K562 (cell line): ENCODE measurements at regions not wholly inside any gene's neighbourhood (a gene's known extent, or its start where the extent isn't known, plus 50 kb on each side); places are given as distances from the start of the nearest gene placed in this dataset.

Experiments
- ATAC-seq: fragments of 200-7000 bp; cut with Tn5 transposase; 3 replicates; pipeline ENCODE4 v1.9.1; 2020; ENCODE audit warnings: moderate library complexity
- BruUV-seq: library from RNA; stranded (reverse); fragments of 400-500 nt; replicated peaks from 2 replicates; lab custom pipeline; 2021; lab: Mats Ljungman, UMichigan
- CTCF ChIA-PET: fragments of 300-600 bp; formaldehyde crosslinking; extraction: SDS; loops from one replicate; lab custom pipeline; 2021; ENCODE audit warnings: low intra/inter-chr PET ratio; lab: Yijun Ruan, JAX
- POLR2A ChIA-PET: fragments of 300-600, 350-650 bp; sonication (Branson Sonifier 250); formaldehyde crosslinking; extraction: SDS; loops from one replicate; lab custom pipeline; 2021; ENCODE audit warnings: antibody characterized with exemption, inconsistent platforms; lab: Yijun Ruan, JAX
- DNase-seq, 4 experiments: peaks; one replicate each; pipeline versions ENCODE4 v3.0.0 to v3.0.0-alpha.2; 2011 to 2018; ENCODE audit warnings: low spot score in 3 of 4, mixed read lengths in 3 of 4; ENCODE audit errors: extremely low read depth in 1 of 4
- FAIRE-seq: peaks from 2 replicates; lab custom pipeline; 2011; peaks lifted over from hg19 to GRCh38; lab: Jason Lieb, UNC
- H2AFZ ChIP-seq: 2 replicates; pipeline ENCODE4 v1.6.0; 2011; ENCODE audit warnings: low read depth, low read length, control low read depth, inconsistent platforms
- H3K27ac ChIP-seq: fragments of 200-600 bp; 3 replicates; pipeline ENCODE4 v1.8.0; 2011; ENCODE audit warnings: low read depth, mild to moderate bottlenecking, control low read depth, inconsistent platforms, low read length, moderate library complexity, mixed read lengths; ENCODE audit errors: extremely low read depth
- H3K27me3 ChIP-seq, 2 experiments: fragments of 300-600 bp in 1 of 2; 2 replicates in 1 of 2; 3 replicates in 1 of 2; pipeline versions ENCODE4 v1.6.0 to v1.8.0; 2011; ENCODE audit warnings: inconsistent platforms in 2 of 2, low read length in 2 of 2, mild to moderate bottlenecking in 1 of 2, mixed read lengths in 1 of 2, moderate library complexity in 1 of 2; ENCODE audit not compliant: control insufficient read depth in 2 of 2, insufficient read depth in 2 of 2
- H3K36me3 ChIP-seq: fragments of 300-600 bp; 3 replicates; pipeline ENCODE4 v1.8.0; 2011; ENCODE audit warnings: mild to moderate bottlenecking, low read length, inconsistent platforms; ENCODE audit not compliant: control insufficient read depth, insufficient read depth
- H3K4me1 ChIP-seq, 2 experiments: fragments of 200-600 bp in 1 of 2; replicated peaks in 1 of 2; 2 replicates in 1 of 2; 3 replicates in 1 of 2; pipeline versions ENCODE4 v1.5.1 to v1.8.0; 2011; ENCODE audit warnings: inconsistent platforms in 2 of 2, low read length in 2 of 2, mild to moderate bottlenecking in 1 of 2, mixed read lengths in 1 of 2, moderate library complexity in 1 of 2; ENCODE audit not compliant: control insufficient read depth in 2 of 2, insufficient read depth in 2 of 2
- H3K4me2 ChIP-seq: 2 replicates; pipeline ENCODE4 v1.6.1; 2011; ENCODE audit warnings: low read length, control low read depth, inconsistent platforms, mixed read lengths; ENCODE audit not compliant: insufficient read depth
- H3K4me3 ChIP-seq: fragments of 200-600 bp; sonication (generic), shearing (Covaris generic); 2 replicates; pipeline ENCODE4 v1.5.1; 2016; ENCODE audit warnings: control low read depth, inconsistent platforms
- H3K79me2 ChIP-seq: fragments of 200-600 bp; 3 replicates; pipeline ENCODE4 v1.8.0; 2011; ENCODE audit warnings: low read length, inconsistent platforms; ENCODE audit not compliant: control insufficient read depth, insufficient read depth
- H3K9ac ChIP-seq, 2 experiments: 2 replicates each; pipeline versions ENCODE4 v1.6.0 to v1.6.1; 2011; ENCODE audit warnings: low read depth in 2 of 2, low read length in 2 of 2, control low read depth in 1 of 2, inconsistent platforms in 1 of 2, mild to moderate bottlenecking in 1 of 2, mixed read lengths in 1 of 2; ENCODE audit not compliant: insufficient read depth in 1 of 2
- H3K9me1 ChIP-seq: one replicate; pipeline ENCODE4 v1.6.0; 2011; ENCODE audit warnings: inconsistent platforms, mild to moderate bottlenecking, low read length, moderate library complexity; ENCODE audit not compliant: control insufficient read depth, insufficient read depth
- H3K9me3 ChIP-seq: replicated peaks from 2 replicates; pipeline ENCODE4 v1.5.1; 2011; ENCODE audit warnings: low read depth, low read length, inconsistent platforms; ENCODE audit not compliant: control insufficient read depth, insufficient read depth
- H4K20me1 ChIP-seq: replicated peaks from 2 replicates; pipeline ENCODE4 v1.6.1; 2011; ENCODE audit warnings: low read length, inconsistent platforms, mixed read lengths; ENCODE audit not compliant: control insufficient read depth, insufficient read depth
- C11orf30 ChIP-seq: fragments of 450-650 bp; IDR thresholded peaks from 2 replicates; pipeline ENCODE4 v1.6.1; 2016; ENCODE audit warnings: low read depth, mild to moderate bottlenecking
- CBX1 ChIP-seq: sonication (generic); IDR thresholded peaks from 2 replicates; pipeline ENCODE4 v1.6.1; 2016; ENCODE audit warnings: antibody characterized with exemption, low read depth, mild to moderate bottlenecking
- CHD1 ChIP-seq: fragments of 200-600 bp; sonication (generic); IDR thresholded peaks from one replicate; pipeline ENCODE4 v1.6.1; 2012; ENCODE audit warnings: mild to moderate bottlenecking, moderate library complexity, low read length, inconsistent platforms
- GABPA ChIP-seq: fragments of 200-800 bp; sonication (Bioruptor generic); conservative IDR thresholded peaks from 2 replicates; pipeline ENCODE4 v1.6.1; 2016; ENCODE audit warnings: low read depth, missing genetic modification characterization, missing compliant biosample characterization
- GABPB1 ChIP-seq: sonication (generic); formaldehyde crosslinking; IDR thresholded peaks from 2 replicates; pipeline ENCODE4 v1.8.0; 2022; ENCODE audit warnings: mild to moderate bottlenecking, missing genetic modification reagents
- HNRNPK ChIP-seq: fragments of 200-400 bp; formaldehyde crosslinking; IDR thresholded peaks from one replicate; pipeline ENCODE4 v1.6.1; 2018; ENCODE audit warnings: mild to moderate bottlenecking, low read depth, low read length; ENCODE audit not compliant: poor library complexity, severe bottlenecking
- MAFG ChIP-seq: fragments of 450-650 bp; conservative IDR thresholded peaks from 2 replicates; pipeline ENCODE4 v1.6.1; 2016; ENCODE audit warnings: missing genetic modification characterization, missing compliant biosample characterization
- RAD51 ChIP-seq: fragments of 450-650 bp; IDR thresholded peaks from 2 replicates; pipeline ENCODE4 v1.7.1; 2016; ENCODE audit warnings: low read depth, mild to moderate bottlenecking, borderline replicate concordance
- SMAD4 ChIP-seq: fragments of 250-450 bp; sonication (Bioruptor Pico); conservative IDR thresholded peaks from 2 replicates; pipeline ENCODE4 v1.8.0; 2021; ENCODE audit warnings: inconsistent platforms, mild to moderate bottlenecking, moderate library complexity
- TAL1 ChIP-seq: fragments of 450-650 bp; IDR thresholded peaks from 2 replicates; pipeline ENCODE4 v1.6.1; 2016; ENCODE audit warnings: mild to moderate bottlenecking
- USF2 ChIP-seq: sonication (generic); formaldehyde crosslinking; IDR thresholded peaks from 2 replicates; pipeline ENCODE4 v1.5.0; 2020; ENCODE audit warnings: missing genetic modification reagents
- WGBS: fragments of 100-300 bp; shearing (Covaris generic); methylation state at CpG from one replicate; pipeline ENCODE4 v1.1.6; 2016; ENCODE audit warnings: low coverage, mixed read lengths; ENCODE audit not compliant: insufficient coverage; ENCODE audit errors: missing lambda C conversion rate; 5-methylcytosine and 5-hydroxymethylcytosine counted together
- in situ Hi-C: fragments of 300-500 bp; cut with MboI; formaldehyde crosslinking; loops from 4 replicates; pipeline ENCODE4 v1.15.0; 2018; ENCODE audit warnings: inconsistent platforms, mixed read lengths
- intact Hi-C: fragments of 100-400 bp; cut with micrococcal nuclease; formaldehyde crosslinking; loops from 2 replicates; pipeline ENCODE4 v1.14.2; 2022
- TF ChIP-seq, protein P1 (sequence below): fragments of 450-650 bp; IDR thresholded peaks from 2 replicates; pipeline ENCODE4 v1.7.1; 2018; ENCODE audit warnings: mild to moderate bottlenecking, low read depth; ENCODE audit not compliant: partially characterized antibody
- TF ChIP-seq, protein P2 (sequence below): fragments of 250-450 bp; sonication (Bioruptor Pico); IDR thresholded peaks from 2 replicates; pipeline ENCODE4 v1.8.0; 2022; ENCODE audit warnings: moderate library complexity, mild to moderate bottlenecking, inconsistent platforms

- TF ChIP-seq RAD51 (0 out of 2 replicates have a peak, but pooled peaks have one; percentile 17), USF2 (CRISPR knock-in tag) (peak; percentile 52), HNRNPK (no peak), GABPB1 (CRISPR knock-in tag) (no peak)
Measured at GRCh38 chr12:127459687-127460086, 807.3 kb upstream of the TMEM132C start (continued).

DNA sequence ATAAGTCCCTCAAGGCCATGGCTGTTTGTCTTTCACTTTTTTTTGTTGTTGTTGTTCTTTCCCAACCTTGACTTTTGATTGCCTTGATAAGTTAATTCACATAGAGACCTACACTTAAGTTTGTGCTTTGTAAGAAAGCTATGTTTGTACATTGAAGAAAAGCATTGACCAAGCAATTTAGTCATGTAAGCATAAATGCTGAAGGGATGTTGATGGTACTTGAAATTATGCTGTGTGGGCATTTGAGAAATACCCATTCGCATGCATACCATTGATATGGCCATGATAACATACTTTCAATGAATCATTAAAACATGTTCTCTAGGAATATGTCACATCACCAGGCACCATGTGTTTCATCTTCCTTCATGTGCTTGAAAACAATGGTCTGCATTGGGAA lies 803.7 kb upstream of the TMEM132C start:
- no peak overlapping the region for H2AFZ ChIP-seq
- no TSS peak for BruUV-seq
- H3K79me2 ChIP-seq, result no peaks in the 10 kb centered on the region
- H3K9ac ChIP-seq, result no peak overlapping the region
- no peak overlapping the region for H3K27ac ChIP-seq
- H3K36me3 ChIP-seq, result no peaks in the 10 kb centered on the region
- CTCF ChIA-PET, result no interaction called here
- no peaks in the 10 kb centered on the region for H3K9me1 ChIP-seq
- no peak overlapping the region for H3K4me2 ChIP-seq
- DNase-seq (no peak), FAIRE-seq (no peak), ATAC-seq (no peak)
- H3K4me1 ChIP-seq, result no peaks in the 10 kb centered on the region
- H3K4me3 ChIP-seq, result no peak overlapping the region
- no peaks in the 10 kb centered on the region for H3K9me3 ChIP-seq
- H4K20me1 ChIP-seq, result no peaks in the 10 kb centered on the region
- intact Hi-C loops, result no loop called here
- no peaks in the 10 kb centered on the region for H3K27me3 ChIP-seq
- TF ChIP-seq CHD1, result no peak
- TF ChIP-seq, protein P1, sequence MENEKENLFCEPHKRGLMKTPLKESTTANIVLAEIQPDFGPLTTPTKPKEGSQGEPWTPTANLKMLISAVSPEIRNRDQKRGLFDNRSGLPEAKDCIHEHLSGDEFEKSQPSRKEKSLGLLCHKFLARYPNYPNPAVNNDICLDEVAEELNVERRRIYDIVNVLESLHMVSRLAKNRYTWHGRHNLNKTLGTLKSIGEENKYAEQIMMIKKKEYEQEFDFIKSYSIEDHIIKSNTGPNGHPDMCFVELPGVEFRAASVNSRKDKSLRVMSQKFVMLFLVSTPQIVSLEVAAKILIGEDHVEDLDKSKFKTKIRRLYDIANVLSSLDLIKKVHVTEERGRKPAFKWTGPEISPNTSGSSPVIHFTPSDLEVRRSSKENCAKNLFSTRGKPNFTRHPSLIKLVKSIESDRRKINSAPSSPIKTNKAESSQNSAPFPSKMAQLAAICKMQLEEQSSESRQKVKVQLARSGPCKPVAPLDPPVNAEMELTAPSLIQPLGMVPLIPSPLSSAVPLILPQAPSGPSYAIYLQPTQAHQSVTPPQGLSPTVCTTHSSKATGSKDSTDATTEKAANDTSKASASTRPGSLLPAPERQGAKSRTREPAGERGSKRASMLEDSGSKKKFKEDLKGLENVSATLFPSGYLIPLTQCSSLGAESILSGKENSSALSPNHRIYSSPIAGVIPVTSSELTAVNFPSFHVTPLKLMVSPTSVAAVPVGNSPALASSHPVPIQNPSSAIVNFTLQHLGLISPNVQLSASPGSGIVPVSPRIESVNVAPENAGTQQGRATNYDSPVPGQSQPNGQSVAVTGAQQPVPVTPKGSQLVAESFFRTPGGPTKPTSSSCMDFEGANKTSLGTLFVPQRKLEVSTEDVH, result no peak
- TF ChIP-seq SMAD4, result no peak
- no peak for TF ChIP-seq TAL1
- TF ChIP-seq CBX1, result no peak
- 0 out of 2 replicates have a peak, but pooled peaks have one; percentile 12 for TF ChIP-seq MAFG (tag)
- TF ChIP-seq, protein P2, sequence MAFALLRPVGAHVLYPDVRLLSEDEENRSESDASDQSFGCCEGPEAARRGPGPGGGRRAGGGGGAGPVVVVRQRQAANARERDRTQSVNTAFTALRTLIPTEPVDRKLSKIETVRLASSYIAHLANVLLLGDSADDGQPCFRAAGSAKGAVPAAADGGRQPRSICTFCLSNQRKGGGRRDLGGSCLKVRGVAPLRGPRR (CRISPR knock-in tag), result no peak
- no peak for TF ChIP-seq GABPA (tag)
- TF ChIP-seq C11orf30, result peak; percentile 24; the same call in 1 of the 2 replicates
- POLR2A ChIA-PET, result interaction anchor here (1.4 kb wide), 1 partner anchor 16 kb away, joined by 3 read pairs; no protein-coding TSS in a partner anchor
- WGBS, result 6% methylated on average over 1 of the region's 1 CpG
- in situ Hi-C loops, result no loop called here
